Lower leg skin (tissue), 4 donors: ENCODE measurements at regions not wholly inside any gene's neighbourhood (a gene's known extent, or its start where the extent isn't known, plus 50 kb on each side); places are given as distances from the start of the nearest gene placed in this dataset.

Experiments
- DNase-seq, 2 donors: peaks; one replicate each; pipeline ENCODE4 v3.0.0-alpha.2; 2019; ENCODE audit warnings: low spot score in 2 of 2
- H3K4me3 ChIP-seq: fragments of 200-600 bp; sonication (generic); 2 replicates; pipeline ENCODE4 v1.5.1; 2017; ENCODE audit warnings: mild to moderate bottlenecking, low read depth; ENCODE audit not compliant: poor library complexity, severe bottlenecking
- POLR2A ChIP-seq, 2 donors: fragments of 450-650 bp; IDR thresholded peaks; one replicate each; pipeline ENCODE4 v1.6.1; 2016 to 2017; ENCODE audit warnings: antibody characterized with exemption in 2 of 2, mild to moderate bottlenecking in 1 of 2, moderate library complexity in 1 of 2
- WGBS, 2 donors: methylation state at CpG; one replicate each; pipeline ENCODE4 v1.1.5; 2018; 5-methylcytosine and 5-hydroxymethylcytosine counted together
- intact Hi-C: fragments of 100-400 bp; cut with DNase I; formaldehyde crosslinking; loops from one replicate; pipeline ENCODE4 v1.15.0; 2023; ENCODE audit warnings: low total_unique reads
- TF ChIP-seq, protein P1 (sequence below), 3 donors: fragments of 450-650 bp; IDR thresholded peaks; one replicate each; pipeline ENCODE4 v1.5.1; 2016; ENCODE audit warnings: antibody characterized with exemption in 3 of 3, mild to moderate bottlenecking in 3 of 3, moderate library complexity in 2 of 3

DNA sequence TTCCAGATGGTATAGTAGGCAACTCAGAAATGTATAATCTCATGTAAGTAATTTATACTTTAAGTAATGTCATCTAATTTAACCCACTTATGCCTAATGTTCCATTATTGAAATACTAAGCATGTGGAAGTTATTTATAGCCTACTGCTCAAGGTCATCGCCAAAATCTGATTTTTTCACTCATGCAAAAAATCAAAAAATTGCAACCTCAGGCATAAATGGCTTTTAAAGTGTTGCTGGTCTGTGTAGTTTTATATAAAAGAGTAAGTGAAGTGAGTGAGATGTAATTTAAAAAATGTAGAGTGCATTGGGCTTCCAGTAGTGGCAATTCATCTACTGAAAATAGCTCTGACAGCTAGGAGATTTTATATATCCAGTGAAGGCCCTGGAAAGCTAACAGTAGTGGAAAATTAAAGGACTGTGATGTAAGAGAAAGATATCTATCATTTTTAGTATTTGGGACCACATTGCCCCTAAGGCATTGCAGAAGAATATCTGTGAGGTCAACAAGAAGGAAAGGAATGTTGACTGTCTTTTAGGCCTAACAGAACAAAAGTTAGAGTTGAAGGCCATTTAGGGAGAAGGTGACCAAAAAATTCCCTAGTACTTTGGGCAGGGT, 624.5 kb upstream of the CHORDC1 start:
- TF ChIP-seq POLR2A (IDR thresholded peaks at IDR 0.05): no peak
- intact Hi-C loops: no loop called here
- no peak overlapping the region for H3K4me3 ChIP-seq
- DNase-seq: no peak
- 44 to 64% methylated on average over 1 of the region's 1 CpG for WGBS, 2 donors

DNA sequence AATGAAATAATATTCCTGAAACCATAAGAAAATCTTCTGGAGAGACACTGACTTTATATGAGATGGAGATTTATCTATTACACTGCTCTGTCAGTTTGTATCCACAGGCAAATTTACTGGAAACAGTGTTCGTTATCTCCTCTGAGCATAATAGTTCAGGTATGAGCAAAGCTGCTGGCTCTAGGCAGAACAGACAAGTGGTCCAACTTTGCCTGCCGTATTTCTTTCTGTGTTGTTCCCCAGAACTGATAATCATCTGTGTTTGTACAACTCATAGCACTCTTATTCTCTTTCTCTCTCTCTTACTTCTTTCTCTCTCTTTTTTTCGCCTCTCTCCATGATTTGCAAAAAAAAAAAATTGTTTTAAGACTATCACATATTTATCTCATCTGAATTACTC, 623.8 kb upstream of the CHORDC1 start:
- TF ChIP-seq POLR2A (IDR thresholded peaks at IDR 0.05): no peak
- TF ChIP-seq, protein P1, sequence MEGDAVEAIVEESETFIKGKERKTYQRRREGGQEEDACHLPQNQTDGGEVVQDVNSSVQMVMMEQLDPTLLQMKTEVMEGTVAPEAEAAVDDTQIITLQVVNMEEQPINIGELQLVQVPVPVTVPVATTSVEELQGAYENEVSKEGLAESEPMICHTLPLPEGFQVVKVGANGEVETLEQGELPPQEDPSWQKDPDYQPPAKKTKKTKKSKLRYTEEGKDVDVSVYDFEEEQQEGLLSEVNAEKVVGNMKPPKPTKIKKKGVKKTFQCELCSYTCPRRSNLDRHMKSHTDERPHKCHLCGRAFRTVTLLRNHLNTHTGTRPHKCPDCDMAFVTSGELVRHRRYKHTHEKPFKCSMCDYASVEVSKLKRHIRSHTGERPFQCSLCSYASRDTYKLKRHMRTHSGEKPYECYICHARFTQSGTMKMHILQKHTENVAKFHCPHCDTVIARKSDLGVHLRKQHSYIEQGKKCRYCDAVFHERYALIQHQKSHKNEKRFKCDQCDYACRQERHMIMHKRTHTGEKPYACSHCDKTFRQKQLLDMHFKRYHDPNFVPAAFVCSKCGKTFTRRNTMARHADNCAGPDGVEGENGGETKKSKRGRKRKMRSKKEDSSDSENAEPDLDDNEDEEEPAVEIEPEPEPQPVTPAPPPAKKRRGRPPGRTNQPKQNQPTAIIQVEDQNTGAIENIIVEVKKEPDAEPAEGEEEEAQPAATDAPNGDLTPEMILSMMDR (IDR thresholded peaks at IDR 0.05): no peak
- 42 to 49% methylated on average over 3 of the region's 3 CpGs for WGBS, 2 donors
- no peak for DNase-seq
- intact Hi-C loops: no loop called here
- no peak overlapping the region for H3K4me3 ChIP-seq

DNA sequence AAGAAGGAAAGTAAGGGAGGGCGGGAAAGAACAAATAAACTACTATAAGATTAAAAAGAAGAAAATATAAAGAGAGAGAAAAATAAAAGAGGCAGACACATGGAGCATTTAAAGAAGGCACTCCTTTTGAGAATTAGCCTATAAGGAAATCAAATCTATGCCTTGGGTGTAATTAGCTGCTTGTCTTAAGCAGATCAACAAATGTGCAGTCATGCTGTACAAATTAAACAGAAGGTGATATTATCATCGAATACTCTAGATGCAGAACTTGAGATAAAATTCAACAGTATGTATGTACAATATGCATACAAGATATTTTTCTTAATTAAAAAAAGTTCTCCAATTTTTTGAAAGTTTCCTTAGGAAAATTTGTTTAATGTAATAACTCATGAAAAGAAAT, 623.0 kb upstream of the CHORDC1 start:
- 74 to 83% methylated on average over 2 of the region's 2 CpGs for WGBS, 2 donors
- DNase-seq: no peak
- TF ChIP-seq, protein P1 (IDR thresholded peaks at IDR 0.05): no peak
- no peak for TF ChIP-seq POLR2A (IDR thresholded peaks at IDR 0.05)
- intact Hi-C loops: no loop called here
- H3K4me3 ChIP-seq: no peak overlapping the region

DNA sequence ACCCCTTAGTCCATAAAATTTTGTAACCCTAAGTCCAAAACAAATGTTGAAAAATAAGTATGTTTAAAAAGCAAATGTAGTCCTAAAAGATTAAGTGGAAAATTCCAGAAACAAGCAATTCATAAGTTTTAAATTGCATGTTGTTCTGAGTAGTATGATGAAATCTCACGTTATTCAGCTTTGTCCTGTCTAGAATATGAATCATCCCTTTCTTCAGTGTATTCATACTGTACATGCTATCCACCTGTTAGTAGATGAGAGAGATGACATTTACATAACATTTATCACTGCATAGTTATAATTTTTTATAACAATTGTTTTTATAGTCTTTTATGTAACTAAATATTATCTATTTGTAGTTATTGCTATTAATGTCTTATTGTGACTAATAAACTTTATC, 622.3 kb upstream of the CHORDC1 start:
- intact Hi-C loops: no loop called here
- WGBS, 2 donors: 38 to 54% methylated on average over 1 of the region's 1 CpG
- DNase-seq: no peak
- no peak for TF ChIP-seq POLR2A (IDR thresholded peaks at IDR 0.05)
- TF ChIP-seq, protein P1 (IDR thresholded peaks at IDR 0.05): no peak
- H3K4me3 ChIP-seq: no peak overlapping the region

DNA sequence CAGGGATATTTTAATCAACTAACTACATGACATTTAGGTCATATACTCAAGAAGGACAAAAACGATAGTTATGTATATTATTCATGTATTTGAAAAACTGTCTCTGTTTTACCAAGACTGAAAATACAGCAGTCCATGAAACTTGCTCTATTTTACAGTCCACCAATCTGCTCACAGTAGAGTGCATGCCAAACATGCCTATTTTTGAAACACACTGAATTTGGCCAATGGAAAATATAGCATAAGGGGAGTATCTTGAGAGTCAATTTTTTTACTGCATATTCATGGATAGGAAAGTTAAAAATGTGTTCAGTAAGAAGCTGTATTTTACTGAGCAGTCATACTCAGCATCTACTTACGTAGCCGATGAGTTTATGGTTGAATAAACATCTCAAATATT, 621.2 kb upstream of the CHORDC1 start:
- no peak for TF ChIP-seq POLR2A (IDR thresholded peaks at IDR 0.05)
- TF ChIP-seq, protein P1 (IDR thresholded peaks at IDR 0.05): no peak
- 89% methylated on average over 3 of the region's 3 CpGs for WGBS, 2 donors
- intact Hi-C loops: no loop called here
- H3K4me3 ChIP-seq: no peak overlapping the region
- no peak for DNase-seq

DNA sequence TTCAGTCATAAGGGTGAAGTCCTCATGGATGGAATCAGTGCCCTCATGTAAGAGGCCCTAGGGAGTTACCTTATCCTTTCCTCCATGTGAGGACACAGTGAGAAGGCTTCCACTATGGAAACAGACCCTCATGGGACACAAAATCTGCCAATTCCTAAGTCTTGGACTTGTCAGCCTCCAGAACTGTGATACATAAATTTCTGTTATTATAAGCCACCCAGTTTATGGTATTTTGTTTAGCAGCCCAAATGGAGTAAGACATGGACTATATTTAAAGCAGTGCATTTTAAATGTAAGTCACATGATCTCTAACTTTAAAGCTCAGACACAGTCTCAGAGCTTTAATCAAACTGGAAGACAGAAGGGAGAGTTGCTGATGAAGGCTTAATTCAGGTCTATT, 619.8 kb upstream of the CHORDC1 start:
- TF ChIP-seq, protein P1 (IDR thresholded peaks at IDR 0.05): no peak
- TF ChIP-seq POLR2A (IDR thresholded peaks at IDR 0.05): no peak
- intact Hi-C loops: no loop called here
- DNase-seq: no peak
- H3K4me3 ChIP-seq: no peak overlapping the region
